Ascending aorta (tissue), 2 donors: ENCODE measurements at regions not wholly inside any gene's neighbourhood (a gene's known extent, or its start where the extent isn't known, plus 50 kb on each side); places are given as distances from the start of the nearest gene placed in this dataset.

ENCODE experiments used
- DNase-seq, 2 donors: peaks; one replicate each; pipeline ENCODE4 v3.0.0-alpha.2; 2019; ENCODE audit warnings: low spot score in 2 of 2
- H3K27ac ChIP-seq, 2 donors: fragments of 200-600 bp; sonication (generic); one replicate each; pipeline ENCODE4 v1.5.1; 2016 to 2017; ENCODE audit warnings: mild to moderate bottlenecking in 1 of 2
- H3K27me3 ChIP-seq: fragments of 200-600 bp; sonication (generic); one replicate; pipeline ENCODE4 v1.5.1; 2017
- H3K36me3 ChIP-seq, 2 donors: fragments of 200-600 bp; sonication (generic); one replicate each; pipeline ENCODE4 v1.5.1; 2016
- H3K4me1 ChIP-seq, 2 donors: fragments of 200-600 bp; sonication (generic); one replicate each; pipeline ENCODE4 v1.5.1; 2016 to 2017; ENCODE audit warnings: mild to moderate bottlenecking in 1 of 2
- H3K4me3 ChIP-seq, 2 donors: fragments of 200-600 bp; sonication (generic); one replicate each; pipeline ENCODE4 v1.5.1; 2016 to 2017; ENCODE audit warnings: mild to moderate bottlenecking in 1 of 2
- H3K9me3 ChIP-seq, 2 donors: fragments of 200-600 bp; sonication (generic); one replicate each; pipeline ENCODE4 v1.5.1; 2016
- CTCF ChIP-seq, 3 experiments: fragments of 200-600 bp in 2 of 3; fragments of 450-650 bp in 1 of 3; sonication (generic) in 2 of 3; IDR thresholded peaks; one replicate each; pipeline ENCODE4 v1.5.1; 2016 to 2019; ENCODE audit warnings: antibody characterized with exemption in 3 of 3, mild to moderate bottlenecking in 1 of 3, moderate library complexity in 1 of 3
- intact Hi-C: fragments of 100-400 bp; cut with DNase I; formaldehyde crosslinking; loops from one replicate; pipeline ENCODE4 v1.15.1; 2023

- DNase-seq, result no peak
- no peak overlapping the region for H3K4me3 ChIP-seq
- no peaks in the 10 kb centered on the region for H3K9me3 ChIP-seq
- H3K4me1 ChIP-seq, result no peaks in the 10 kb centered on the region
- intact Hi-C loops, result no loop called here
- no peak for TF ChIP-seq CTCF (IDR thresholded peaks at IDR 0.05)
- H3K27ac ChIP-seq, result no peak overlapping the region
- H3K27me3 ChIP-seq, result no peaks in the 10 kb centered on the region
- no peaks in the 10 kb centered on the region for H3K36me3 ChIP-seq
Measured at GRCh38 chr2:125886153-125886552, 769.8 kb upstream of the GYPC start.

GRCh38 chr2:125901278-125901677 lies 754.7 kb upstream of the GYPC start:
- Histone ChIP-seq H3K4me1 (no peaks in the 10 kb centered on the region), H3K9me3 (no peaks in the 10 kb centered on the region), H3K36me3 (no peaks in the 10 kb centered on the region), H3K27me3 (no peaks in the 10 kb centered on the region), H3K4me3 (no peak overlapping the region), H3K27ac (no peak overlapping the region)
- TF ChIP-seq CTCF (IDR thresholded peaks at IDR 0.05), result no peak
- intact Hi-C loops, result no loop called here
- no peak for DNase-seq

GRCh38 chr2:125925891-125926546 lies 729.9 kb upstream of the GYPC start:
- no peak for TF ChIP-seq CTCF (IDR thresholded peaks at IDR 0.05)
- H3K27ac ChIP-seq, result no peak overlapping the region
- intact Hi-C loops, result no loop called here

GRCh38 chr2:125935559-125935958 lies 720.4 kb upstream of the GYPC start:
- H3K4me1 ChIP-seq, result no peaks in the 10 kb centered on the region
- no peaks in the 10 kb centered on the region for H3K27me3 ChIP-seq
- DNase-seq, result no peak
- H3K9me3 ChIP-seq, result no peaks in the 10 kb centered on the region
- intact Hi-C loops, result no loop called here
- no peak overlapping the region for H3K4me3 ChIP-seq
- no peak overlapping the region for H3K27ac ChIP-seq
- no peaks in the 10 kb centered on the region for H3K36me3 ChIP-seq
- no peak for TF ChIP-seq CTCF (IDR thresholded peaks at IDR 0.05)

More at GRCh38 chr2:125925891-125926546, 729.9 kb upstream of the GYPC start:
- Histone ChIP-seq H3K4me1 (no peaks in the 10 kb centered on the region), H3K36me3 (no peaks in the 10 kb centered on the region), H3K27me3 (no peaks in the 10 kb centered on the region), H3K9me3 (no peaks in the 10 kb centered on the region), H3K4me3 (no peak overlapping the region)
- no peak for DNase-seq

GRCh38 chr2:125942585-125943424 lies 713.2 kb upstream of the GYPC start:
- no peaks in the 10 kb centered on the region for H3K27me3 ChIP-seq
- intact Hi-C loops, result no loop called here
- no peak overlapping the region for H3K27ac ChIP-seq
- no peaks in the 10 kb centered on the region for H3K36me3 ChIP-seq
- no peak for TF ChIP-seq CTCF (IDR thresholded peaks at IDR 0.05)
- H3K4me1 ChIP-seq, result no peaks in the 10 kb centered on the region
- H3K4me3 ChIP-seq, result no peak overlapping the region
- H3K9me3 ChIP-seq, result no peaks in the 10 kb centered on the region
- DNase-seq, result no peak
